DMS153 (cell line): ENCODE measurements at regions not wholly inside any gene's neighbourhood (a gene's known extent, or its start where the extent isn't known, plus 50 kb on each side); places are given as distances from the start of the nearest gene placed in this dataset.
A peak's percentile ranks its signal among the peaks of the same experiment; 100 is the strongest.

Source experiments
- DNase-seq: peaks from one replicate; lab custom pipeline; 2025; lab: John Stamatoyannopoulos, UW

DNA sequence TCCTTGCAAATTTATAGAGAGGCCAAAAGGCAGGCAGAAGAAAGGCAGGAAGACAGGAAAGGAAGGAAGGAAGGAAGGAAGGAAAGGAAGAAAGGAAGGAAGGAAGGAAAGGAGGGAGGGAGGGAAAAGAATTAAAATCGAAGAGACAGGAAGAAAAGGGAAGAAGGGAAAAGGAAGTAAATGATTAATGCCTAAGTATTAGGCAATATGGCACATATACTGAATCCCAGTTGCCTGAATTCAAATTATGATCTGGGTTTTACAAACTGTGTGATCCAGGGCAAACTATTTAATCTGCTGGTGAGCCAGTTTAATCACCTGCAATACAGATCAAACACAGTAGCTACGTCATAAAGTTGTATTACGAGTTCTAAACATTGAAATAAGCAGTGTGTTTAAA lies 983.6 kb downstream of the FLRT2 start:
- no peak for DNase-seq

DNA sequence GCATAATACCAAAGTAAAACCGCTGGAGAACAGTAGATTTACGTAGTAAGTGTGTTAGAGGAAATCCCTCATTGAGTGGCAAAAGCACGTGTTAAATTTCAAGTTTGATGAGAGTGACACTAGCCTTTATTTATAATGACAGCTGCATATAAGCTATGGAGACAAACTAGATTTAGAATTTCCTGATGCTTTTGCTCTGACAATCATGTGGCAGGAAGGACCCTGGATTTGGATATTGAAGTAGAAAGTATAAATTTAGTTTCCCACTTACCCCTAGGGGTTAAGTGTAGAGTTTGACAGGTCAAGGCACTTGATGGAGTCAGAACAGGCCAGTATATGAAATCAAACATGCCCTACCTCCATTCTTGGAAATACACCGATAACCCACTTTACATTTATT lies 983.1 kb downstream of the FLRT2 start:
- DNase-seq: no peak

DNA sequence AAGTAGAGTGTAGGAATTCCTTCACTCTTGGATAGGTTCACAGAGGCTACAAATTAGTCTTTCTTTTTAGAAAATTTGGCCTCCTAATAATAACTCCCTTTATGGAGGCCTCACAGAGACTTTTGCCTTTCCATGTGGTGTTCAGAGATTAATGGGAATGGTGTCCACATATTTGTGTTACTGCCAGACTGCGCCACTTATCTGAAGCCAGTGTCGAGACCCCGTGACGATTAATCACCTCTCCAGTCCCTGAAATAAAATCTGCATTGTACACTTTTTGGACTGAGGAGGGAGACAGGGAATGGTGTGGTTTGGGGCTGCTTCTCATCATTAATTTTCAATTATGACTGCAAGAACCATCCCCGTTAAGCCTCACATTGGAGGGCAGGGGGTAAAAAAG lies 980.5 kb downstream of the FLRT2 start:
- DNase-seq: no peak

DNA sequence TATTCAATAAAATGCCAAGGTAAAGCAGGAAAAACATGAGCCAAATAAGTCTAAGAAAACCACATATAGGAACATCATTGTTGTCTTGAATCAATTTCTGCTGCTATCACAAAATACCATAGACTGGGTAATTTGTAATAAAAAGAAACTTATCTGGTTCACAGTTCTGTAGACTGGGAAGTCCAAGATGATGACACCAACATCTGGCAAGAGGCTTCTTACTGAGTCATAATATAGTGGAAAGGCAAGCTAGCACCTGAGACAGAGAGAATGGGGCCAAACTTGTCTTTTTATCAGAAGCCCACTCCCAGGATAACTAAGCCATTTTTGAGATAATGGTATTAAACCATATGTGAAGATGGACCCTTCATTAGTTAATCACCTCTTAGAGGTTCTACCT lies 975.9 kb downstream of the FLRT2 start:
- DNase-seq: no peak

DNA sequence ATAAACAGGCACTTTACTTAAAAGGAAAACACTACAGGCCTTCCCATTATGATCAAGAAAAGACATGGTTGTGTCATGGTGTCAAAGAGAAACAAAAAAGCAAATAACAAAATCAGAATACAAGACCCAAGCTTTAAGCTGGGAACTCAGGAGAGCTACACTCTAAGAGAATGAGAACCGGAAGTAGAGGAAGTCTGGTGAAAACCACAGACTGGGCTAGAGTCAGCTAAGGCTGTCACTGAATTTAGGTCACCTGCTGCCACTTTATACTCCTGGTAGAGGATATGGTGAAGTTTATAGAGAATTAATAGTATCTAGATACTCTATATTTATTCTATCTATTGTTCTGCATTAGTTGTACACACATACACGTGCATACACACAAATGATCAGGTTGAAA lies 971.7 kb downstream of the FLRT2 start:
- DNase-seq: no peak

DNA sequence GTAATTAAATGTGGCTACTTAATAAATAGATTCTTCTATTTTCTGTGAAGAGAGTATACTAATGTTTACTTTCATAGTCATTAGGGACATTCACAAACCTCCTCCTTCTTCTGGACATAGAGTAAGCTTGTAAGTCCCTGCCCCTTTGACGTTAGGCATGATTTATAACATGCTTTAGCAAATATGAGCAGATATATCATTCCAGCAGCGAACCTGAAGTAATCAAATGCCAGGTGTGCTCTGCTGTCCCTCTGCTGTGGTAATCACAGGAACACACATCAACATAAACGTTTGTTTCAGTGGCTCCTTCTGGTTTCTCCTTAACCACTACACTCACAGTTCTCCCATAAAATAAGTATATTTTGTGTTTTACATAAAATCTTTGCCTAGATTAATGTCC lies 961.8 kb downstream of the FLRT2 start:
- DNase-seq: peak; percentile 57

DNA sequence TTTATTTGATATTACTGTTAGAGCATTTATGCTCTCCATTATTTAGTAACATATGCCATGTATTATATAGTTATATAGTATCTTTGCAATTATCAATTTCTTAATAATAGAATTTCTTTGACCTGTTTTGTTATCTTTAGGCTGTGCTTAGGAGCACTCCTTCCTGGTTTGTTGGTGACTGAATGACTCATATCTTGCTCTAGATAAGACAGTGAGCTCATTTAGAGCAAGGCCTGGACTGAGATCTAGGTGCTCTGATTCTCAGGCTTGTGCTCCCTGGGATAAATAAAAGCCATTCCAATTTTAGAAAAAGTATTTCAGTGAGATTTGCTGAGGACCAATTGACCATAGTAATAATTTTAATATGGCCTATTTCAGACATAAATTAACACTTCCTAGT lies 951.2 kb downstream of the FLRT2 start:
- no peak for DNase-seq

DNA sequence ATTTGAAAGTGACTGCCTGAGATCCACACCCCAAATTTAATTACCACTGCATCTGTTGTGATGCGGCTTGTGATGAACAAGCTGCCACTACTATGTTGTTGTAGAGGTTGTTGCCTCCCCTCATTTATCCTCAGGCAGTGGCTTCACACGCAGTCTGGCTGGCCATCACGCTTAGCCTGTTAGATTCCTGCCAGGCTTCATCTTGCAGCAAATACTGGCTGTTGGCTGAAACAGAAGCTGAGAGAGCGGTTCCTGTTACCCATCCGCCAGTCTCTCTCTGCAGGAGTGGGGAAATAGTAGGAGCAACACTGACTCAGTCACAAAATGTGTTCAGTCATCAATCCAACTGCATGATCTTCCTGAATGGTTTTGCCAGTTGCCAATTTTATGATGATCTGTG lies 934.4 kb downstream of the FLRT2 start:
- no peak for DNase-seq

DNA sequence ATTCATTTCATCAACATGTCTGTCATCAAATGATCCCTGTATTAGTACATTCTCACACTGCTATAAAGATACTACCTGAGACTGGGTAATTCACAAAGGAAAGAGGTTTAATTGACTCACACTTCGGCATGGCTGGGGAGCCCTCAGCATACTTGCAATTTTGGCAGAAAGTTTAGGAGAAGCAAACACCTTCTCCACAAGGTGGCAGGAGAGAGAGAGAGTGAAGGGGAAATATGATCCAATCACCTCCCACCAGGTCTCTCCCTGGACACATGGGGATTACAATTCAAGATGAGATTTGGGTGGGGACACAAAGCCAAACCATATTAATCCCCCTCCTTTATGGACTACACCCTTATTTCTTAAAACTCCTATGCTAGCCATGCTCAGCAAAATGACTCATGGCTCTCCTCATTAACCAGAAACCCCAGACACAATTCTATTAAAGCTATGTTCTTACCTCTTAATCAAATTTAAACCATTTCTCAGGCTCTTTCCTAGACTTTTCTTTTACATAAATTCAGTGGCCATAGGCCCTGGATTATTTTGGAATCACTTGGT lies 932.3 kb downstream of the FLRT2 start:
- no peak for DNase-seq

DNA sequence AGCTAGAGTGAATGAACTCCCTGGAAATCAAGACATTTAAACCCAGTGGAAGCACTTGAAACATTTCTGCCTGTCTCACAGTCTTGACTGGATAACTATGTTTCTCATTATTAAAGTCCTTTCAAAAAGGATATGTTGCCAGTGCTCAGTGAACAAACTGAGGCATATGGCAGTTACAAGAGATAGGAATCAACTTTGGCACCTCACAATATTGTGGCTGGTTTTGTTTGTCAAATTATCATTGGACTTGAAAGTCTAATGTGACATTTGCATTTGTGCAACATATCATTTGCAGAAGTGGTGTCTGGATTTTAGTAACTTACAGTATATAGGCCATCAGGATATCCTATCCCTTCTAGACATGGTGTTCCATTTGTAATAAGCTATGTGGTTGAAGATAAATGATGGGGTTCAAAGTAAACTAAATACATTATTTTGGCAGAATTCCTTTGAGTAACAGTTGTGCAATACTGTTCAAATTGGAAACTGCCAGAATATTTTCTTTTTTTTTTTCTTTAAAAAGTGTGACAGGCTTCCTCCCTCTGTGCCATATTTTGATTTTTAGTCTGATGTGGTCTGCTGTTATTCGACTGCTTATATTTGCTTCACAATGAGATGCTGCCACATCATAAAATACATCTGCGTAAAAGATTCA lies 927.7 kb downstream of the FLRT2 start:
- no peak for DNase-seq

DNA sequence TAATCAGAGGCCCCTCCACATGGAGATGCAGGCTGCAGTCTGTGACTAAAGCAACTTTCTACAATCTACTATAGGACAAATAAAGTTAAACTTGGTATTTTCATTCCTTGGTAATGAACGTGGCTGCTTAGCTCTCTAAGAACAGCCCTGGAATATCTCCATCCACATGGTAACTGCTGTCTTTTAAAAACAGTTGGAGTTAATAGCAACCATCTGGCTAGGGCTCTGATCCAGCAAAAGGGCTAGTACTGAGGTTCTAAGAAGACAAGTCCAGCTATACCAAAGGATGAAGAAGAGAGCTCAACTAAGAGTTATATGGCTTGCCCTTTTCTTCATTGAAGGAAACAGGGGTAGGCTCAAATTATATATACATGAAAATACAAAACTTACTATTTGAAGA lies 920.1 kb downstream of the FLRT2 start:
- no peak for DNase-seq

DNA sequence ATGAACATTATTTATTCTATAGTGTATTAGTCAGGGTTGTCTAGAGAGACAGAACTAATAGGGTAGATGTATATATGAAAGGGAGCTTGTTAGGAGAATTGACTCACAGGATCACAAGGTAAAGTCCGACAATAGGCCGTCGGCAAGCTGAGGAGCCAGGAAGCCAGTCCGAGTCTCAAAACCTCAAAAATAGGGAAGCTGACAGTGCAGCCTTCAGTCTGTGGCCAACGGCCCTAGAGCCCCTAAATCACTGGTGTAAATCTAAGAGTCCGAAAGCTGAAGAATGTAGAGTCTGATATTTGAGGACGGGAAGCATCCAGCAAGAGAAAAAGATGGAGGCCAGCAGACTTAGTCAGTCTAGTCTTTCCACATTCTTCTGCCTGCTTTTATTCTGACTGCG lies 912.2 kb downstream of the FLRT2 start:
- DNase-seq: no peak

DNA sequence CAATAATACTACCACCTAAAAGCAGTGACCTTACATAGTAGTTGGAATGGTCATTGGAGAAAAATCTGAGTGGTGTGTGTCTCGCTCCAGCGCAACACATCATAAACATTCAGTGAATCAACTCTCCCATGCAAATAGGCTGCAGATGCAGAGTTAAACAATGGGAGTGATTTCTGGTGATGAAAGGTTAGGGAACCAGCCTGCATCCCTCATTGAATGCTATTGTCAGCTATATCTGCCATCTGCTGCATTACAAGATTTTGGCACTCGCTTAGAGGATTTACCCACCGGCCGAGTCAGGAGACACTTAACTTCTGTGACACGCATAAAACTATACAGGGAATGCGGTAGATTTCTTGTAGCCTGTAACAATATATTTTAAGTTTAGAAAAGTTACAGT lies 900.9 kb downstream of the FLRT2 start:
- no peak for DNase-seq

DNA sequence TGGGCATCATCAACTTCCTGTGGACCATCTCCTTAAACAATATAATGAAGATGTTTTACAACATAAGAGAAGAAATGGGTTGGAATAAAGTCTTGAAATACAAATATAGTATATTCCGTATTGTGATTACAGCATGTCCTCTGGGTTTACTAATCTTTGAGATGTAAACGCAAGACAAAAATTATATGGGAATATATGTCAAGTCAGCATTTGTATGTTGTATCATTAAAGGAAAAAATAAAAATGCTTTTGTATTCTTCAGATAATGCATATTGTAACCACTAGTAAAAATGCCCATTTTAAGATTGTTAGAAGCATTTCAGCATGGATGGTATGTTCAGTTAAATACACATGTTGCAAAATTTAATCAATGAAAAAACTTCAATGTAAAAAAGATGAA lies 893.3 kb downstream of the FLRT2 start:
- no peak for DNase-seq

DNA sequence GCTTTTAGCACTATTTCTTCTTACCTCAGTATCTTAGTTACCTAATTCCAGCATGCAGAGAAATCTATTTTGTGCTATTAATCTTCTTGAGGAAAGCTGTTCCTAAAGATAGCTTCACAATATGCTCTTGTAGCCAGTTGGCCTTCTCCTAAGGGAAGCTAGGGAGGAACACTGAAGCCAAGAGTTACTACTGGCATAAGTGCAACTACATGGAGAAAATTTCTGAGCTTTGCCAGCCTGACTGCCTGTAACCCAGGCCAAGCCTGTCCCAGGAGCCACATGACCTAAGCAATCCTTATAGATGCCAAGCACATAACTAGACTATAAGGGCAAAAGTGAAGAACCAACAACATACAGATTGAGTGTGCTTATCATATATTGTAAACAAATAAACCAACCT lies 890.2 kb downstream of the FLRT2 start:
- no peak for DNase-seq

DNA sequence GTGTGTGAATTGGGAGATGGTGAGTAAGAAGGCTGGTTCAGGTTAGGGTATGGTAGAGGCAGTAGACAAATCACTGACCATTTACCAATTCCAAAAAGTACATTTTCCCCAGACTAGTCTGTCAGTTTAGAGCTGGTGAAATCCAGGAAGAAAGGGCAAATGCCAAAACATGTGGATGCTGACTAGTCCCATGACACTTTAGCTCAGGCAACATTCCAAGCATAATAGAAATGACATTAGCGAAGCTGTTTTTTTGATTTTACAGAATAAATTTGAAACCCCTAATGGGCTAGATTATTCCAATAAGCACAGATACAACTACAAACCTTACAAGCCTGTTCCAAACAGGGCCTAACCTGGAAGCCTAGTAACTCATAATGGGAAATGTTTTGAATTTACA lies 884.2 kb downstream of the FLRT2 start:
- DNase-seq: no peak

DNA sequence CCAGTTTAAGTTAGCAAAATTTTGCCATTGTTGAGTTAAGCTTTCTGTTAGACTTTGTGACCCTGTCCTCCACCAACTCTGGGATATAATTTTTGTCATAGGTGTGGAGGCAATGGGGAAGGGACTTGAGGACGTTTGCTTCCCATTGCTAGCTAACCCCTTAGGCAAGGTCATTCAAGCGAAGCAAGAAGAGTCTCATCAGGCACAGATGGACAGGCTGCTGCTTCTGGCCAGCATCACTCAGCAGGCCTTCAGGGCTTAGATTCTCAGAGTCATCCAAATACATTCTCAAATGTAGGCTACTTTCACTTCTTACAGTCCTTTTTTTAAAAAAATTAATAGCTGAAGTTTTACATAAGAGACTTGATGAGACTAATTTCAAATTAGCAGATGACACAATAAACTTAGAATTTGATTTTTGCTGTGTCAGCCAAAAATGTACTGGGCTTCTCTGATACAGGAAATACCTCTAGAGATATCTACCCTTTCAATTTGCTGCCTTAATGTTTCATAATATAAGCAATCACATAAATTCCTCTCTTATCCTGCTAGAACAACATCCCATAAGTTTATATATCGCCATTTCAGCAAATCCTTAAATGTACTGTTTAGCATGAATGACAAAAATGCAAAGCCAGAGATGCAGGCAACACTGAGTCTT lies 875.2 kb downstream of the FLRT2 start:
- no peak for DNase-seq

DNA sequence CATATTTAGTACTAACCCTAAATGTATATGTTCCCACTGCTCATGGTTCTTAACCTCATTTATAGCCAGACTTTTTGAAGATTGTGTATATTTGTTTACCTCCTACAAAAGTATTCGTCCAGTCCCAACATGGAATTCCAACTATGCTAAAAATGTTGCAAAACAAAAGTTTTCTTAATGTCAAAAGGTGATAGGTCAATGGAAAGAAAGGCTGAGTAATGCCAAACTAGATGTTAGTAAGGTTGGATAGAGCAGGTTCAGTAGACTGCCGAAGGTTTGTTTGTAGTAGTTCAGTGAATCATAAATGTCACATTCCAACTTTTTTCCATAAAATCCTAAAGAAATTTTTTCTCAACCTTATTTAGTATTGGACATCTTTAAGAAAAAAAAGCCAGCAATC lies 874.5 kb downstream of the FLRT2 start:
- DNase-seq: no peak

DNA sequence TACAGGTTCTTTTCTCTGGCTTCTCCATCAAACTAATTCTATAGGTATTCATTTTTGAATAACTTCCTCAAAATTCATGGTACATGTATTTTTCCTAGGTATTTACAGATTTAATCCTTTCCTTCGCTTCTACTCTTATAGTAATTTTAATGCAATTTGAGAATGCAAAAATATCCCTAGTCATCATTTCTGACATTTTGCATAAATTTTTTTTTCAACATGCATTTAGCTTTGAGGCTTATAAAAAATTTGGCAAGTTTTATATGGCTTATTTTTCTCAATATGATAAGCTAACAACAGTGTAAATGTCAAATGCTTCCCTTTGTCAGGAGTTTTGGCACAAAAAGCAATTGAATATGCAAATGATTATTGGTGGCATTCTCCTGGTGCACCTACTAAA lies 872.6 kb downstream of the FLRT2 start:
- no peak for DNase-seq

DNA sequence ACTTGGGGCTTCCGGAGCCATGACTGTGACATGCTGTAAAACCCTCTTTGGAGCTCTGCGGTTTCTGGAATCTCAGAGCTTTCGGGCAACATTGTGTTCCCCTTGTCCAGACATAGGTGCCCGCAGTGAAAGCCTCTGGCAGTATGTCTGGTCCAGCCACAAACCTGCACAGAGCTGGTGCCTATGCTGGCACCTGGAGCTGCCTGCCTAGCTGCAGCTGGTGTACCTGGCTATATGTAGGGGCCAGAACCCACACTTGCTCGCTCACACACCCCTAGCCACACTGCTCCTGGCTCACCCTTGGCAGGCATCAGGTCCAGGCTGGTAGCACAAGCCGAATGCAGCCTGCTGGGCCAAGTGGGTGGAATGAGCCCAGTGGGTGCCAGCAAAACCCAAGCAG lies 861.1 kb downstream of the FLRT2 start:
- no peak for DNase-seq

DNA sequence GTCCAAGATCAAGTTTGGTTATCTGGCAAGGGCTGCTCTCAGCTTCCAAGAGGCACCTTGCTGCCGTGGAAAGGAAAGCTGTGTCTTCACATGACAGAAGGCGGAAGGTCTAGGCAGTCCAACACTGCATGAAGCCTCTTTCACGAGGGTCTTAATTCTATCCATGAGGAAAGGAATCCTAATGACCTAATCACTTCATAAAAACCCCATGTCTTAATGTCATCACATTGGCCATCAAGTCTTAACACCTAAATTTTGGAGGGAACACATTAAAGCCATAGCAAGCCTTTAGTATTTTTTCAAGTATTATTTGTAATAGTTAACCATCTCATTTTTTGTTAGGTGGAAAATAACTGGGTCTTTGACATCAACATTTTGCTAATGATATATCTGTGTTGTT lies 858.3 kb downstream of the FLRT2 start:
- no peak for DNase-seq

DNA sequence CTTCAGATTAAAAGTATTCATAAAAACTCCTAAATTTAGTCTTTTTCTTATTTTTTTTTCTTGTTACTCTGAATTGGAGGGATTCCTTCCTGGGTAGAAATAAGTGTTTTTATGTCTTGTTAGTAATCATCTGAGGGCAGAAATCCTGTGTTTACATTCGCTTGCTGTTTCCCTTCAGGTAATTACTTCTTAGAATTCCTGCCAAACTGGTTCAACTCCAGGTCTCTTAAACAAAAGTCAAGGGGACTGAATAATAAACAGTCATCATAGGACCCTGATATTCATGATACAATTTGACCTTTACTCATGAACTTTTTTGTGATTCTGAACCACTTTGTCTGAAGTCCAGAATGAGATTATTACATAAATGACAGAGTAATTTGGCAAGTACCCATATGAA lies 843.9 kb downstream of the FLRT2 start:
- DNase-seq: no peak

DNA sequence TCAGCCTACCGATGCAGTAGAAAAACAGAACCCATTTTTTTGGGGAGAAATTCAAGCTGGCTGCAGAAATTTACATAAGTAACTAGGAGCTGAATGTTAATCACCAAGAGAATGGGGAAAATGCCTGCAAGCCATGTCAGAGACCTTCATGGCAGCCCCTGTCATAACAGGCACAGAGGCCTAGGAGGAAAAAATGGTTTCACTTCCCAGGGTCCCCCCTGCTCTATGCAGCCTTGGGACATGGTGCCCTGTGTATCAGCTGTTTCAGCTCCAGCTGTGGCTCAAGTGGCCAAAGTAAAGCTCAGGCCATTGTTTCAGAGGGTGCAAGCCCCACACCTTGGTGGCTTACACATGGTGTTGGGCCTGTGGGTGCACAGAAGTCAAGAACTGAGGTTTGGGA lies 842.5 kb downstream of the FLRT2 start:
- DNase-seq: no peak

DNA sequence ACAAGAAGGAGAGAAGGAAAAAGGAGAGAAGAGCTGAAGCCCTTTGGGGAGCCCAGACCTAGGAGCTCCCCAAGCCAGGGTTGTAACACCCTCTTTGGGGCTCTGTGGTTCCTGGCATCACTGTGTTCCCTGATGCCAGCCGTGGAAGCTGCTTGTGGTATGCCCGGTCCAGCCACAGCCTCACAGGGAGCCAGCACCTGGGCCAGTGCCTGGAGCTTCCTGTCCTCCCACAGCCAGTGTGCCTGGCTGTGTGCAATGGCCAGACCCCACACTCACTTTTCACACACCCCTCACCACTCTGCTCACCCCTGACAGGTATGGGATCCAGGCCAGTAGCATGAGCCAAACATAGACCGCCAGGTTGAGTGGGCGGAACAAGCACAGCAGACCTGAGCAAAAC lies 834.7 kb downstream of the FLRT2 start:
- no peak for DNase-seq
